GM12892 (cell line): ENCODE measurements at regions not wholly inside any gene's neighbourhood (a gene's known extent, or its start where the extent isn't known, plus 50 kb on each side); places are given as distances from the start of the nearest gene placed in this dataset.

ENCODE experiments used
- DNase-seq: peaks from one replicate; pipeline ENCODE4 v3.0.0; 2011; ENCODE audit not compliant: insufficient read length
- FAIRE-seq: peaks from 2 replicates; lab custom pipeline; 2011; peaks lifted over from hg19 to GRCh38; lab: Jason Lieb, UNC
- POLR2A ChIP-seq: IDR thresholded peaks from 2 replicates; pipeline ENCODE4 v1.6.1; 2011; ENCODE audit warnings: low read depth, low read length, control low read depth
- POLR2AphosphoS5 ChIP-seq: IDR thresholded peaks from 2 replicates; pipeline ENCODE4 v1.6.1; 2011; ENCODE audit warnings: low read depth, low read length, control low read depth
- TAF1 ChIP-seq: IDR thresholded peaks from 2 replicates; pipeline ENCODE4 v1.6.1; 2011; ENCODE audit warnings: low read depth, mild to moderate bottlenecking, control low read depth, low read length, borderline replicate concordance

- FAIRE-seq: no peak
- DNase-seq: no peak
- no peak for TF ChIP-seq POLR2AphosphoS5
- no peak for TF ChIP-seq POLR2A
- no peak for TF ChIP-seq TAF1
Measured at GRCh38 chr5:15354021-15354420, 146.0 kb upstream of the FBXL7 start.

- FAIRE-seq (no peak), DNase-seq (no peak)
- no peak for TF ChIP-seq POLR2A
- TF ChIP-seq POLR2AphosphoS5: no peak
- TF ChIP-seq TAF1: no peak
Measured at GRCh38 chr5:15353086-15353645, 146.8 kb upstream of the FBXL7 start.

GRCh38 chr5:15350614-15351013 is 149.4 kb upstream of the FBXL7 start:
- no peak for DNase-seq
- TF ChIP-seq POLR2A (no peak), TAF1 (no peak), POLR2AphosphoS5 (no peak)
- FAIRE-seq: no peak

GRCh38 chr5:15346738-15347137 is 153.2 kb upstream of the FBXL7 start:
- no peak for DNase-seq
- no peak for FAIRE-seq
- no peak for TF ChIP-seq POLR2AphosphoS5
- no peak for TF ChIP-seq TAF1
- no peak for TF ChIP-seq POLR2A

GRCh38 chr5:15344954-15345353 is 155.0 kb upstream of the FBXL7 start:
- no peak for FAIRE-seq
- no peak for DNase-seq
- no peak for TF ChIP-seq POLR2A
- no peak for TF ChIP-seq TAF1
- TF ChIP-seq POLR2AphosphoS5: no peak

GRCh38 chr5:15338546-15338945 is 161.4 kb upstream of the FBXL7 start:
- TF ChIP-seq POLR2AphosphoS5 (no peak), POLR2A (no peak), TAF1 (no peak)
- FAIRE-seq (no peak), DNase-seq (no peak)

GRCh38 chr5:15334551-15335266 is 165.3 kb upstream of the FBXL7 start:
- TF ChIP-seq POLR2A (no peak), TAF1 (no peak), POLR2AphosphoS5 (no peak)
- no peak for DNase-seq
- FAIRE-seq: no peak

- TF ChIP-seq TAF1 (no peak), POLR2AphosphoS5 (no peak), POLR2A (no peak)
- FAIRE-seq (no peak), DNase-seq (no peak)
Measured at GRCh38 chr5:15333091-15333490, 166.9 kb upstream of the FBXL7 start.

- FAIRE-seq: no peak
- no peak for DNase-seq
- TF ChIP-seq POLR2A: no peak
- no peak for TF ChIP-seq TAF1
- no peak for TF ChIP-seq POLR2AphosphoS5
Measured at GRCh38 chr5:15326932-15327331, 173.0 kb upstream of the FBXL7 start.

- TF ChIP-seq POLR2A: no peak
- TF ChIP-seq TAF1: no peak
- no peak for TF ChIP-seq POLR2AphosphoS5
- DNase-seq: no peak
- no peak for FAIRE-seq
Measured at GRCh38 chr5:15326471-15326870, 173.5 kb upstream of the FBXL7 start.

GRCh38 chr5:15322421-15322820 is 177.6 kb upstream of the FBXL7 start:
- TF ChIP-seq POLR2AphosphoS5 (no peak), TAF1 (no peak), POLR2A (no peak)
- DNase-seq (no peak), FAIRE-seq (no peak)

- FAIRE-seq: no peak
- TF ChIP-seq POLR2AphosphoS5 (no peak), POLR2A (no peak), TAF1 (no peak)
- DNase-seq: no peak
Measured at GRCh38 chr5:15321776-15322175, 178.2 kb upstream of the FBXL7 start.

- FAIRE-seq (no peak), DNase-seq (no peak)
- TF ChIP-seq POLR2A (no peak), TAF1 (no peak), POLR2AphosphoS5 (no peak)
Measured at GRCh38 chr5:15320871-15321270, 179.1 kb upstream of the FBXL7 start.
